C4-2B (cell line): ENCODE measurements at regions not wholly inside any gene's neighbourhood (a gene's known extent, or its start where the extent isn't known, plus 50 kb on each side); places are given as distances from the start of the nearest gene placed in this dataset.

Experiments used
- H3K27ac ChIP-seq: fragments of 450-650 bp; 2 replicates; pipeline ENCODE4 v1.5.1; 2017
- ZFX ChIP-seq: fragments of 450-650 bp; IDR thresholded peaks from 2 replicates; pipeline ENCODE4 v1.6.1; 2017
- TF ChIP-seq, protein P1 (sequence below): fragments of 450-650 bp; conservative IDR thresholded peaks from 2 replicates; pipeline ENCODE4 v1.5.1; 2017; ENCODE audit warnings: mild to moderate bottlenecking

DNA sequence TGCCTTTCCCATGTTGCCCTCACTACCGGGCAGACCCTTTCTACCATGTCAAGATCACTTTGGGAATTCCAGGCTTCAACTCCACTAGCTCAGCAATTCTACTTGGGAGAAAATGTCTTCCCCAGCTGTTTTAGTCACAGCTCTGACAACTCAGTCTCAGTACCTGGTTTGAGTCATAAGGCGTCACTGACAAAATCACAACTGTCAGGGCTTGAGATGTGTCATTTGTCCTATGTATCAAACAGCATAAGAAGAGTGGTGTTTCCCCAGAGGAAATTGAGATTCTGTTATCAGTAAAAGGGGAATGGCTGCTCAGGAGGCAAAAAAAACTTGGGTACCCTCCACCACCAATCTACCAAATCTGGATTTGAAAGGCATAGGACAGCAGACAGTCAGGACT, 594.9 kb upstream of the SUCLG2 start:
- TF ChIP-seq ZFX: no peak
- TF ChIP-seq, protein P1, sequence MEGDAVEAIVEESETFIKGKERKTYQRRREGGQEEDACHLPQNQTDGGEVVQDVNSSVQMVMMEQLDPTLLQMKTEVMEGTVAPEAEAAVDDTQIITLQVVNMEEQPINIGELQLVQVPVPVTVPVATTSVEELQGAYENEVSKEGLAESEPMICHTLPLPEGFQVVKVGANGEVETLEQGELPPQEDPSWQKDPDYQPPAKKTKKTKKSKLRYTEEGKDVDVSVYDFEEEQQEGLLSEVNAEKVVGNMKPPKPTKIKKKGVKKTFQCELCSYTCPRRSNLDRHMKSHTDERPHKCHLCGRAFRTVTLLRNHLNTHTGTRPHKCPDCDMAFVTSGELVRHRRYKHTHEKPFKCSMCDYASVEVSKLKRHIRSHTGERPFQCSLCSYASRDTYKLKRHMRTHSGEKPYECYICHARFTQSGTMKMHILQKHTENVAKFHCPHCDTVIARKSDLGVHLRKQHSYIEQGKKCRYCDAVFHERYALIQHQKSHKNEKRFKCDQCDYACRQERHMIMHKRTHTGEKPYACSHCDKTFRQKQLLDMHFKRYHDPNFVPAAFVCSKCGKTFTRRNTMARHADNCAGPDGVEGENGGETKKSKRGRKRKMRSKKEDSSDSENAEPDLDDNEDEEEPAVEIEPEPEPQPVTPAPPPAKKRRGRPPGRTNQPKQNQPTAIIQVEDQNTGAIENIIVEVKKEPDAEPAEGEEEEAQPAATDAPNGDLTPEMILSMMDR: no peak
- no peak overlapping the region for H3K27ac ChIP-seq

DNA sequence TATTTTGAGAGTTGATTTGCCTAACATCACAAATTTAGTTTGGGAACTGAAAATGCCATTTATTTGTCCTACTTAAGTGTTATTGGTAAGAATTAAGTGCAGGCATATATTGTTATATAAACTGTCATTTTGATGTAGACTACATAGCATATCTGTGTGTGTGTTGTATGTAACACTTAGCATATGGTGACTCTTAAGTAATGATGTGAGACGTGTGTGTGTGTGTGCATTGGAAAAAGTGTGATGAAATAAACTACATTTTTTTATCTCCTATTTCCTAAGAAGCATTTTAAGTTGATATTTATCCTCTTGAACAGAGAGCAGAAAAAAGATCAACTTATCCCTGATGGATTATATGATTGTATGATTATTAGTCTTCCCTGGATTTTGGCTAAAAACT, 588.2 kb upstream of the SUCLG2 start:
- H3K27ac ChIP-seq: no peak overlapping the region
- TF ChIP-seq, protein P1: no peak
- TF ChIP-seq ZFX: no peak

DNA sequence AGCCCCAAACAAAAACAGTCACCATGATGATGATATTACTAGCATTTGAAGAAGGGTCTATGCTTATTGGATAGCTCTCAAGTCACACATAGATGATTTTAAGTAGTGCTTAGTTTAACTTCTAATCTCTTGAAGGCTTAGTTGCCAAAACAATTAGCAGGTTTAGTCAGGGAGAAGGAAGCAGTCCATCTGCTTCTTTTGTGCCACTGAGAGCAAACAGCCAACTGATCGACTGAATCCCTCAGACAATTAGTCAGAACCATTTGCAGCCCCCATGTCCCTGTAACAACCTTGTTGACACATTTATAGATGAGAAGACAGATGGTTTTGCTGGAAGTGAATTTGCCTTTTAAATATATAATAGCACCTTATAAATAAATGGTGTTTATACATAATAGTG, 585.1 kb upstream of the SUCLG2 start:
- TF ChIP-seq, protein P1: no peak
- TF ChIP-seq ZFX: no peak
- no peak overlapping the region for H3K27ac ChIP-seq

DNA sequence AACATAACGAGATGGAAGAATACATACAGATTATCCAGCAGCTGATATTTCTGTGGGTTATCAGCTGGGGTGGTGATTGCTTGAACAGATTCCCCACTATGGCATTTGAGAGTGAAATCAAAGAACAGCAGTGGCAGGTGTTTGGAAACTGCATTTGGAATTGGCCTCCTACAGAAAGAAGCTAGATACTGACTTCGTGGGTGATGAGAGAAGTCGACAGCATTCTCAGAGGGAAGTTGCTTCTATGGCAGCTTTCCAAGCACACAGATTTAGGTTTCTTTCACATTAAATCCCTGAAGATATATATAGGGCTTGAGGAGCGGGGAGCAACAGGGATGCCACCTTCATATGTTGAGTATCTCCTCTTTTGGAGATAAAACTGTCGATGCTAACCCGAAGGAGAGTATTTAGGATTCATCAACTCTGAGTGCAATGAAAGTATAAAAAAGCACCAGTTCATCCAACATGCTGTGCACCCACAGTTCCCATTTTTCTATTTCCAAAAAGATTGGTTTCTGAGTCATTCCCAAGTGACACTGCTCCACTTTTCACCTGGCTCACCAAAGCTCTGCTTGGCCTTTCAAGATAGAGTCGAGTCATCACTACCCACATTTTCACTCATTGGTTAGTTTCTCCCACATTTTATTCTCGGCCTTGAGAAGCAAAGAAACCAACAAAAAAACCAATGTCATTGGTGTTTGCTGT, 579.8 kb upstream of the SUCLG2 start:
- no peak overlapping the region for H3K27ac ChIP-seq
- TF ChIP-seq, protein P1: no peak
- no peak for TF ChIP-seq ZFX

DNA sequence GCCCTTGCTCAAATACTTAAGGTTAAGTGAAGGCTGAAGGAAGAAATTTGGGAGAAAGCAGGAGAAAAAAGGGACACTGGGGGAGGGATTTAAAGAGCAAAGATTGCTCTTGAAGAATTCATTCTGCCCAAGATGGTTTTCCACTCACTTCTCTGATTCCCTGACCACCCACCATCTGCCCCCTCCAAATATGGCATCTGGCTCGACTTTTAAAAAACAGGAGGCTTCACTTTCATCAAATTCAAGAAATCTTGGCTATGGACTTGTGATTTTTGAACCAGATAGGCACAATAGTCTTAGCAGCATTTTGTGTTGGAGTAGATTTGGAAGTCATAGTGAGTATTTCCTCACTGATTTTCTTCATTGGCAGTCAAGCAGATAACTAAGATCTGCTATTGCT, 574.4 kb upstream of the SUCLG2 start:
- TF ChIP-seq ZFX: no peak
- TF ChIP-seq, protein P1: no peak
- no peak overlapping the region for H3K27ac ChIP-seq

DNA sequence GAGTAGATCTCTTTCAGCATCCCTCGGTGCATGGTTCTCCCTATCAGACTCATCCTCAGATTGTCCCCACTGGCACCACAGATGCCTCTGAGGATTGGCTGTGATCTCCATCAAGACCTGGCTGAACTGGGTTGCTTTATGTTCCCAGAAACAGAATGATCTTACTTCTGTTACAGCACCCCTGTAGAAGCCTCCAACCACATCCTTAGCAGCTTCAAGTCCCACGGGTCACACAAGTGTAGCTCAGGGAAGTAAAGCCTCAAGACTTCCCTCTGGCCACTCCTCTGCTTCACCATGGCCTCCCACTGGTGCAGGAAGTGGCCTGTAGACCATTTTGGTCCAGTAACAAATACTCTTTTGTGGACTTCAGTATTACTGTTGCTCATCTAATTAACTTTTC, 566.4 kb upstream of the SUCLG2 start:
- TF ChIP-seq, protein P1: no peak
- TF ChIP-seq ZFX: no peak
- no peak overlapping the region for H3K27ac ChIP-seq

DNA sequence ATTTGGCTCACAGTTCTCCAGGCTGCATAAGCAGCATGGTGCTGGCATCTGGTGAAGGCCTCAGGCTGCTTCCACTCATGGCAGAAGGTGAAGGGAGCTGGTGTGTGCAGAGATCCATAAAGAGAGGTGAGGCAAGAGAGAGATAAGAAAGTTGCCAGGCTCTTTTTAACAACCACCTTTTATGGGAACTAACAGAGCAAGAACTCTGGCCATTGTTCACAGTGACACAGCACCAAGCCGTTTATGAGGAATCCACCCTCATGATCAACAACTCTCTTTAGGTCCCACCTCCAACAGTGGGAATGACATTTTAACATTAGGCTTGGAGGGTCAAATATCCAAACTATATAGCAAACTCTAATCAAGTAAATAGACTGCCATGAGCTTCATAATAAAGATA, 557.2 kb upstream of the SUCLG2 start:
- no peak overlapping the region for H3K27ac ChIP-seq
- TF ChIP-seq, protein P1: no peak
- TF ChIP-seq ZFX: no peak
